HCT116 (cell line): ENCODE measurements at regions not wholly inside any gene's neighbourhood (a gene's known extent, or its start where the extent isn't known, plus 50 kb on each side); places are given as distances from the start of the nearest gene placed in this dataset.

ENCODE experiments used
- ATAC-seq: fragments of 200-7000 bp; cut with Tn5 transposase; 2 replicates; pipeline ENCODE4 v1.9.1; 2020; ENCODE audit warnings: mild to moderate bottlenecking, moderate library complexity
- BruUV-seq: library from RNA; stranded (reverse); fragments of 400-500 nt; replicated peaks from 2 replicates; lab custom pipeline; 2021; lab: Mats Ljungman, UMichigan
- CTCF ChIA-PET: fragments of 300-600 bp; sonication (Branson Sonifier 250); formaldehyde crosslinking; loops from one replicate; lab custom pipeline; 2021; ENCODE audit warnings: antibody characterized with exemption; lab: Charles Lee
- POLR2A ChIA-PET: fragments of 300-600, 350-600 bp; sonication (Branson Sonifier 250); formaldehyde crosslinking; loops from one replicate; lab custom pipeline; 2021; ENCODE audit warnings: antibody characterized with exemption; lab: Charles Lee
- RAD21 ChIA-PET, 2 experiments: fragments of 300-600 bp; sonication (Branson Sonifier 250); formaldehyde crosslinking; loops; one replicate each; lab custom pipeline; 2023; ENCODE audit warnings: low total read pairs in 2 of 2; ENCODE audit not compliant: uncharacterized antibody in 2 of 2, unreplicated experiment in 2 of 2, low non-redundant PET in 1 of 2; lab: Charles Lee
- DNase-seq: peaks from one replicate; pipeline ENCODE4 v3.0.0-alpha.2; 2010; ENCODE audit warnings: low read depth, low spot score
- H2AFZ ChIP-seq: fragments of 200-600 bp; shearing (Covaris generic), sonication (generic); 2 replicates; pipeline ENCODE4 v1.6.1; 2017; ENCODE audit warnings: low read depth, mixed run types, mixed read lengths, antibody characterized with exemption, low read length; ENCODE audit not compliant: poor library complexity, severe bottlenecking
- H3K27ac ChIP-seq: 2 replicates; pipeline ENCODE4 v1.5.1; 2012; ENCODE audit warnings: low read depth, low read length
- H3K27me3 ChIP-seq: fragments of 200-600 bp; sonication (generic); 2 replicates; pipeline ENCODE4 v1.6.1; 2016; ENCODE audit warnings: mixed run types, low read length, mixed read lengths; ENCODE audit not compliant: insufficient read depth
- H3K36me3 ChIP-seq, 2 experiments: fragments of 200-500 bp in 1 of 2; fragments of 200-600 bp in 1 of 2; sonication (Bioruptor generic) in 1 of 2; sonication (generic) in 1 of 2; 2 replicates each; pipeline versions ENCODE4 v1.5.1 to v1.6.1; 2014 to 2016; ENCODE audit warnings: low read length in 2 of 2, inconsistent platforms in 1 of 2, mixed read lengths in 1 of 2, mixed run types in 1 of 2; ENCODE audit not compliant: insufficient read depth in 2 of 2, control insufficient read depth in 1 of 2
- H3K4me1 ChIP-seq, 2 experiments: fragments of 200-600 bp in 1 of 2; sonication (generic) in 1 of 2; 2 replicates each; pipeline versions ENCODE4 v1.5.1 to v1.6.1; 2012 to 2017; ENCODE audit warnings: low read length in 2 of 2, inconsistent platforms in 1 of 2, mild to moderate bottlenecking in 1 of 2, mixed read lengths in 1 of 2, mixed run types in 1 of 2, moderate library complexity in 1 of 2; ENCODE audit not compliant: insufficient read depth in 2 of 2, control insufficient read depth in 1 of 2
- H3K4me2 ChIP-seq: fragments of 200-600 bp; sonication (generic); 2 replicates; pipeline ENCODE4 v1.6.1; 2017; ENCODE audit warnings: mixed run types, low read length, mixed read lengths
- H3K4me3 ChIP-seq, 2 experiments: fragments of 200-600 bp in 1 of 2; sonication (generic) in 1 of 2; replicated peaks in 1 of 2; 2 replicates each; pipeline ENCODE4 v1.5.1; 2011 to 2016; ENCODE audit warnings: low read length in 2 of 2, control low read depth in 1 of 2, low read depth in 1 of 2, mild to moderate bottlenecking in 1 of 2, mixed read lengths in 1 of 2, mixed run types in 1 of 2
- H3K79me2 ChIP-seq: fragments of 200-600 bp; sonication (generic); 2 replicates; pipeline ENCODE4 v1.6.1; 2017; ENCODE audit warnings: mild to moderate bottlenecking, mixed run types, low read length, moderate library complexity, mixed read lengths; ENCODE audit not compliant: insufficient read depth
- H3K9ac ChIP-seq: fragments of 200-600 bp; sonication (generic); 2 replicates; pipeline ENCODE4 v1.6.1; 2016; ENCODE audit warnings: low read length, mixed read lengths
- H3K9me2 ChIP-seq: fragments of 200-600 bp; sonication (generic), shearing (Covaris generic); 2 replicates; pipeline ENCODE4 v1.6.1; 2017; ENCODE audit warnings: mixed run types, mild to moderate bottlenecking, moderate library complexity; ENCODE audit not compliant: insufficient read depth
- H3K9me3 ChIP-seq, 2 experiments: fragments of 200-500 bp in 1 of 2; fragments of 200-600 bp in 1 of 2; sonication (Bioruptor generic) in 1 of 2; sonication (generic) in 1 of 2; 2 replicates each; pipeline ENCODE4 v1.6.1; 2014 to 2017; ENCODE audit warnings: low read length in 2 of 2, mixed read lengths in 2 of 2, inconsistent platforms in 1 of 2, low read depth in 1 of 2, mild to moderate bottlenecking in 1 of 2, mixed run types in 1 of 2, moderate library complexity in 1 of 2; ENCODE audit not compliant: control insufficient read depth in 1 of 2, insufficient read depth in 1 of 2
- H4K20me1 ChIP-seq: fragments of 200-600 bp; sonication (generic), shearing (Covaris generic); 2 replicates; pipeline ENCODE4 v1.6.1; 2017; ENCODE audit warnings: mixed run types, mild to moderate bottlenecking, moderate library complexity; ENCODE audit not compliant: insufficient read depth
- ATF3 ChIP-seq: IDR thresholded peaks from 2 replicates; pipeline ENCODE4 v1.6.1; 2012
- CBX3 ChIP-seq: IDR thresholded peaks from 2 replicates; pipeline ENCODE4 v1.6.1; 2012; ENCODE audit warnings: low read depth
- CEBPB ChIP-seq: IDR thresholded peaks from 2 replicates; pipeline ENCODE4 v1.6.1; 2012; ENCODE audit warnings: low read depth
- CTCF ChIP-seq, 3 experiments: fragments of 200-600 bp in 1 of 3; sonication (generic) in 1 of 3; IDR thresholded peaks in 2 of 3; conservative IDR thresholded peaks in 1 of 3; 2 replicates each; pipeline ENCODE4 v1.5.1; 2012 to 2017; ENCODE audit warnings: low read depth in 2 of 3, low read length in 2 of 3, antibody characterized with exemption in 1 of 3, borderline replicate concordance in 1 of 3, control low read depth in 1 of 3, mild to moderate bottlenecking in 1 of 3, mixed read lengths in 1 of 3, mixed run types in 1 of 3, moderate library complexity in 1 of 3; ENCODE audit not compliant: insufficient read depth in 1 of 3
- ELF1 ChIP-seq: IDR thresholded peaks from 2 replicates; pipeline ENCODE4 v1.6.1; 2012; ENCODE audit warnings: low read depth, borderline replicate concordance
- EZH2 ChIP-seq: fragments of 200-600 bp; sonication (generic); IDR thresholded peaks from 2 replicates; pipeline ENCODE4 v1.6.1; 2017; ENCODE audit warnings: antibody characterized with exemption, mixed run types
- EZH2phosphoT487 ChIP-seq: fragments of 200-600 bp; IDR thresholded peaks from 2 replicates; pipeline ENCODE4 v1.6.1; 2018; ENCODE audit warnings: antibody characterized with exemption, borderline replicate concordance
- FOSL1 ChIP-seq: IDR thresholded peaks from 2 replicates; pipeline ENCODE4 v1.6.1; 2012; ENCODE audit warnings: low read depth
- MAX ChIP-seq: IDR thresholded peaks from 2 replicates; pipeline ENCODE4 v1.6.1; 2012
- POLR2A ChIP-seq: IDR thresholded peaks from 2 replicates; pipeline ENCODE4 v1.7.0; 2011; ENCODE audit warnings: borderline replicate concordance; ENCODE audit not compliant: insufficient read depth, insufficient read length; ENCODE audit errors: extremely low read depth
- POLR2AphosphoS5 ChIP-seq: IDR thresholded peaks from 2 replicates; pipeline ENCODE4 v1.6.1; 2011; ENCODE audit warnings: mild to moderate bottlenecking, low read depth, low read length, moderate library complexity
- RAD21 ChIP-seq: IDR thresholded peaks from 2 replicates; pipeline ENCODE4 v1.6.1; 2012; ENCODE audit warnings: low read depth, mild to moderate bottlenecking
- REST ChIP-seq: IDR thresholded peaks from 2 replicates; pipeline ENCODE4 v1.6.1; 2012; ENCODE audit warnings: low read depth
- SIN3A ChIP-seq: IDR thresholded peaks from 2 replicates; pipeline ENCODE4 v1.6.1; 2012; ENCODE audit warnings: low read depth
- SP1 ChIP-seq: IDR thresholded peaks from 2 replicates; pipeline ENCODE4 v1.6.1; 2012; ENCODE audit warnings: low read depth
- SRF ChIP-seq: IDR thresholded peaks from 2 replicates; pipeline ENCODE4 v1.6.1; 2012; ENCODE audit warnings: low read depth
- TCF7L2 ChIP-seq: IDR thresholded peaks from 2 replicates; pipeline ENCODE4 v1.7.0; 2011; ENCODE audit warnings: borderline replicate concordance, inconsistent platforms; ENCODE audit not compliant: insufficient read depth, insufficient read length; ENCODE audit errors: extremely low read depth
- YY1 ChIP-seq: IDR thresholded peaks from 2 replicates; pipeline ENCODE4 v1.6.1; 2011; ENCODE audit warnings: low read length, low read depth, moderate library complexity, mild to moderate bottlenecking; ENCODE audit not compliant: insufficient replicate concordance; ENCODE audit errors: extremely low read depth
- ZFX ChIP-seq: fragments of 450-650 bp; IDR thresholded peaks from 2 replicates; pipeline ENCODE4 v1.6.1; 2017
- intact Hi-C: fragments of 100-400 bp; cut with micrococcal nuclease; formaldehyde crosslinking; loops from 2 replicates; pipeline ENCODE4 v1.10.0; 2022

GRCh38 chr19:30634131-30634830 lies 262.1 kb downstream of the ZNF536 start:
- Histone ChIP-seq H3K9me2 (no peaks in the 10 kb centered on the region), H3K9me3 (no peaks in the 10 kb centered on the region), H3K27me3 (no peaks in the 10 kb centered on the region), H3K27ac (no peak overlapping the region), H3K9ac (no peak overlapping the region), H4K20me1 (no peaks in the 10 kb centered on the region), H3K79me2 (no peaks in the 10 kb centered on the region), H3K4me3 (no peak overlapping the region), H2AFZ (no peak overlapping the region), H3K36me3 (no peaks in the 10 kb centered on the region), H3K4me2 (no peak overlapping the region), H3K4me1 (no peaks in the 10 kb centered on the region)
- intact Hi-C loops: no loop called here
- RAD21 ChIA-PET: no interaction called here
- no TSS peak for BruUV-seq
- POLR2A ChIA-PET: no interaction called here
- TF ChIP-seq EZH2phosphoT487 (no peak), EZH2 (no peak), POLR2A (no peak), CBX3 (no peak), RAD21 (no peak), SRF (no peak), ZFX (no peak), CTCF (IDR thresholded peaks at IDR 0.05 in 2 of 3, conservative IDR thresholded peaks at IDR 0.05 in 1 of 3; ENCODE audit: borderline replicate concordance in 1 of 3, insufficient read depth in 1 of 3, low read depth in 2 of 3, low read length in 2 of 3) (no peak), TCF7L2 (no peak), YY1 (no peak), MAX (no peak), ATF3 (no peak), SP1 (no peak), REST (no peak), SIN3A (no peak), FOSL1 (no peak), ELF1 (no peak), CEBPB (no peak), POLR2AphosphoS5 (no peak)
- CTCF ChIA-PET: no interaction called here
- DNase-seq: no peak
- ATAC-seq: no peak
